ENCODE measurements at regions not wholly inside any gene's neighbourhood (a gene's known extent, or its start where the extent isn't known, plus 50 kb on each side); places are given as distances from the start of the nearest gene placed in this dataset.

- in situ Hi-C loops (cut with MboI), result no loop called here
- TF ChIP-seq ZNF121 (CRISPR knock-in tag; conservative IDR thresholded peaks at IDR 0.05) (peak; percentile 90), ZNF444 (CRISPR knock-in tag; IDR thresholded peaks at IDR 0.05) (no peak), TCFL5 (CRISPR knock-in tag; conservative IDR thresholded peaks at IDR 0.05) (no peak), SPI1 (IDR thresholded peaks at IDR 0.05; ENCODE audit: borderline replicate concordance, low read depth, low read length) (peak; percentile 68), ZNF24 (IDR thresholded peaks at IDR 0.05) (peak; percentile 93)
- intact Hi-C loops (cut with micrococcal nuclease), result no loop called here
- no peaks in the 10 kb centered on the region for H3K9me3 ChIP-seq (replicated peaks; ENCODE audit: control insufficient read depth, insufficient read depth, low read depth, low read length)
- peaks cover 8% of the 10 kb centered on the region; the same call in 1 of the 2 replicates for H4K20me1 ChIP-seq (replicated peaks; ENCODE audit: control insufficient read depth, insufficient read depth, low read length)
- H3K4me1 ChIP-seq (replicated peaks in 1 of 2; ENCODE audit: control insufficient read depth in 2 of 2, insufficient read depth in 2 of 2, low read length in 2 of 2), result peaks cover 0 to 3% of the 10 kb centered on the region in 2 experiments; a peak in 1 of 5 replicates
- no peak overlapping the region for H2AFZ ChIP-seq (ENCODE audit: low read depth, low read length)
- no peaks in the 10 kb centered on the region for H3K79me2 ChIP-seq (ENCODE audit: control insufficient read depth, insufficient read depth, low read length)
- no peaks in the 10 kb centered on the region for H3K36me3 ChIP-seq (ENCODE audit: control insufficient read depth, insufficient read depth, low read length)
- ATAC-seq (no peak), FAIRE-seq (no peak), DNase-seq (ENCODE audit: extremely low read depth in 1 of 4, low spot score in 3 of 4) (no peak)
- ChIA-PET POLR2A (no interaction called here), CTCF (ENCODE audit: low intra/inter-chr PET ratio) (no interaction called here)
- no peak overlapping the region for H3K9ac ChIP-seq (ENCODE audit: insufficient read depth in 1 of 2, low read depth in 2 of 2, low read length in 2 of 2)
- H3K27ac ChIP-seq (ENCODE audit: extremely low read depth, low read depth, low read length), result no peak overlapping the region
- H3K4me3 ChIP-seq, result no peak overlapping the region
- no peaks in the 10 kb centered on the region for H3K9me1 ChIP-seq (ENCODE audit: control insufficient read depth, insufficient read depth, low read length)
- peaks cover 9 to 47% of the 10 kb centered on the region in 2 experiments; a peak in 4 of 5 replicates for H3K27me3 ChIP-seq (ENCODE audit: control insufficient read depth in 2 of 2, insufficient read depth in 2 of 2, low read length in 2 of 2)
- 0% methylated on average over 5 of the region's 8 CpGs for WGBS (ENCODE audit: insufficient coverage, low coverage, missing lambda C conversion rate)
- no peak overlapping the region for H3K4me2 ChIP-seq (ENCODE audit: insufficient read depth, low read length)
- BruUV-seq (replicated peaks), result no TSS peak
Measured at GRCh38 chr11:70556884-70557741, 158.8 kb downstream of the CTTN start.

Data from K562 (cell line).